MM.1S (cell line): ENCODE measurements at regions not wholly inside any gene's neighbourhood (a gene's known extent, or its start where the extent isn't known, plus 50 kb on each side); places are given as distances from the start of the nearest gene placed in this dataset.

Experiments used
- DNase-seq: peaks from one replicate; pipeline ENCODE4 v3.0.0-alpha.2; 2015
- H2AFZ ChIP-seq: fragments of 300-600 bp; sonication (generic); 2 replicates; pipeline ENCODE4 v1.6.0; 2016; ENCODE audit warnings: antibody characterized with exemption, low read length
- H3F3A ChIP-seq: fragments of 300-600 bp; sonication (generic); 2 replicates; pipeline ENCODE4 v1.6.1; 2016; ENCODE audit warnings: mild to moderate bottlenecking, antibody characterized with exemption, low read length, moderate library complexity, mixed read lengths; ENCODE audit not compliant: insufficient read depth
- H3K27ac ChIP-seq: fragments of 300-600 bp; sonication (generic); 2 replicates; pipeline ENCODE4 v1.5.1; 2016; ENCODE audit warnings: mild to moderate bottlenecking, low read length
- H3K27me3 ChIP-seq: fragments of 300-600 bp; sonication (generic); replicated peaks from 2 replicates; pipeline ENCODE4 v1.6.0; 2016; ENCODE audit warnings: low read length; ENCODE audit not compliant: insufficient read depth
- H3K36me3 ChIP-seq: fragments of 300-600 bp; sonication (generic); replicated peaks from 2 replicates; pipeline ENCODE4 v1.6.1; 2016; ENCODE audit warnings: mild to moderate bottlenecking, low read length, mixed read lengths; ENCODE audit not compliant: insufficient read depth
- H3K4me1 ChIP-seq: fragments of 300-600 bp; sonication (generic); 2 replicates; pipeline ENCODE4 v1.6.1; 2016; ENCODE audit warnings: low read length, mixed read lengths
- H3K4me2 ChIP-seq: fragments of 300-600 bp; sonication (generic); 2 replicates; pipeline ENCODE4 v1.6.0; 2016; ENCODE audit warnings: low read depth, low read length
- H3K4me3 ChIP-seq: fragments of 300-600 bp; sonication (generic); 2 replicates; pipeline ENCODE4 v1.5.1; 2016; ENCODE audit warnings: low read length, mixed read lengths
- H3K79me2 ChIP-seq: fragments of 300-600 bp; sonication (generic); 2 replicates; pipeline ENCODE4 v1.6.1; 2016; ENCODE audit warnings: mixed run types, low read length, mixed read lengths
- H3K9ac ChIP-seq: fragments of 300-600 bp; sonication (generic); 2 replicates; pipeline ENCODE4 v1.6.1; 2016; ENCODE audit warnings: low read length, mixed read lengths
- H3K9me2 ChIP-seq: fragments of 300-600 bp; sonication (generic); replicated peaks from 2 replicates; pipeline ENCODE4 v1.6.1; 2016; ENCODE audit warnings: mild to moderate bottlenecking, low read length, mixed read lengths; ENCODE audit not compliant: insufficient read depth
- H3K9me3 ChIP-seq: fragments of 300-600 bp; sonication (generic); replicated peaks from 2 replicates; pipeline ENCODE4 v1.6.1; 2016; ENCODE audit warnings: mild to moderate bottlenecking, low read length, mixed read lengths; ENCODE audit not compliant: insufficient read depth
- H4K20me1 ChIP-seq: fragments of 300-600 bp; sonication (generic); 2 replicates; pipeline ENCODE4 v1.6.1; 2016; ENCODE audit warnings: mild to moderate bottlenecking, low read length, moderate library complexity, mixed read lengths; ENCODE audit not compliant: insufficient read depth
- CTCF ChIP-seq: fragments of 300-600 bp; sonication (generic); IDR thresholded peaks from 2 replicates; pipeline ENCODE4 v1.5.1; 2016; ENCODE audit warnings: antibody characterized with exemption, low read length, mixed read lengths
- EZH2 ChIP-seq: fragments of 300-600 bp; sonication (generic); optimal IDR thresholded peaks from 2 replicates; pipeline ENCODE3; 2017; ENCODE audit warnings: low read depth, mild to moderate bottlenecking, antibody characterized with exemption, low read length, mixed read lengths
- EZH2phosphoT487 ChIP-seq: fragments of 300-600 bp; sonication (generic); IDR thresholded peaks from 2 replicates; pipeline ENCODE4 v1.6.1; 2018; ENCODE audit warnings: antibody characterized with exemption, low read length

- Histone ChIP-seq H3F3A (no peaks in the 10 kb centered on the region), H3K4me2 (no peak overlapping the region), H3K9me3 (no peaks in the 10 kb centered on the region), H3K9ac (no peak overlapping the region), H4K20me1 (no peaks in the 10 kb centered on the region), H2AFZ (no peak overlapping the region), H3K79me2 (no peaks in the 10 kb centered on the region), H3K36me3 (no peaks in the 10 kb centered on the region), H3K4me1 (no peaks in the 10 kb centered on the region), H3K4me3 (no peak overlapping the region), H3K9me2 (no peaks in the 10 kb centered on the region), H3K27ac (no peak overlapping the region), H3K27me3 (no peaks in the 10 kb centered on the region)
- TF ChIP-seq EZH2 (no peak), EZH2phosphoT487 (no peak), CTCF (no peak)
- no peak for DNase-seq
These were observed 158.6 kb downstream of the C4orf33 start for GRCh38 chr4:129254526-129254925.

DNA sequence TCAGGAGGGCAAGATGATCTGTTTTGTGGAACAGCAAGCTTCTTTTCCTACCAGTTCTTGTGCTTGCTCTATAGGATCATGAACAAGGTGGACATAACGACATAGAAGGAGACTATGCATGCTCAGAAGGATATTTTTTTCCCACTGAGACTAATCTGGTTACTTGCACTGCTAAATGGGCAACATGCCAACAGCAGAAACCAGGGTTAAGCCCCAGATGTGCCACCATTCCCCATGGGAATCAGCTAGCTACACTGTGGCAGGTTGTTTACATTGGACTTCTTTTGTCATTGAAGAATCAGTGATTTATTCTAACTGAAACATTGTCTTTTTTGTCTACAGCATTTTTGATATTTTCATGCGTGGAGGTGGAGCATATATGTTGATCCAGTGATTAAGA, 165.6 kb downstream of the C4orf33 start:
- Histone ChIP-seq H3K27ac (no peak overlapping the region), H3K36me3 (no peaks in the 10 kb centered on the region), H3K4me1 (peaks cover 8% of the 10 kb centered on the region; the same call in 1 of the 2 replicates), H2AFZ (no peak overlapping the region), H3F3A (peaks cover 2% of the 10 kb centered on the region; the same call in 1 of the 2 replicates), H4K20me1 (no peaks in the 10 kb centered on the region), H3K9ac (no peak overlapping the region), H3K9me3 (no peaks in the 10 kb centered on the region), H3K4me3 (no peak overlapping the region), H3K4me2 (no peak overlapping the region), H3K27me3 (no peaks in the 10 kb centered on the region), H3K9me2 (no peaks in the 10 kb centered on the region), H3K79me2 (no peaks in the 10 kb centered on the region)
- TF ChIP-seq CTCF (no peak), EZH2phosphoT487 (no peak), EZH2 (no peak)
- no peak for DNase-seq

GRCh38 chr4:129264008-129264657, 168.2 kb downstream of the C4orf33 start:
- peak overlapping the region; percentile 72 for H2AFZ ChIP-seq

More at GRCh38 chr4:129264008-129264657, 168.2 kb downstream of the C4orf33 start:
- H3K79me2 ChIP-seq: no peaks in the 10 kb centered on the region
- DNase-seq: peak; percentile 70
- peak overlapping the region; percentile 38; the same call in 1 of the 2 replicates for H3K4me3 ChIP-seq
- H3K9ac ChIP-seq: no peak overlapping the region
- no peaks in the 10 kb centered on the region for H3K9me3 ChIP-seq
- H3F3A ChIP-seq: peaks cover 2% of the 10 kb centered on the region; the same call in 1 of the 2 replicates
- H4K20me1 ChIP-seq: no peaks in the 10 kb centered on the region
- no peaks in the 10 kb centered on the region for H3K27me3 ChIP-seq
- no peaks in the 10 kb centered on the region for H3K36me3 ChIP-seq
- no peaks in the 10 kb centered on the region for H3K9me2 ChIP-seq
- peak overlapping the region; percentile 34; the same call in 1 of the 2 replicates for H3K27ac ChIP-seq
- TF ChIP-seq EZH2: no peak
- TF ChIP-seq CTCF: no peak
- TF ChIP-seq EZH2phosphoT487: no peak
- H3K4me2 ChIP-seq: peak overlapping the region; percentile 62
- H3K4me1 ChIP-seq: peaks cover 8% of the 10 kb centered on the region; the same call in 1 of the 2 replicates
